Fibroblast of lung (primary cell): ENCODE measurements at regions not wholly inside any gene's neighbourhood (a gene's known extent, or its start where the extent isn't known, plus 50 kb on each side); places are given as distances from the start of the nearest gene placed in this dataset.

Experiments used
- EZH2 ChIP-seq: IDR thresholded peaks from 2 replicates; pipeline ENCODE4 v1.5.1; 2012; ENCODE audit warnings: low read length, control low read depth, mild to moderate bottlenecking; ENCODE audit errors: missing control alignments
- TF ChIP-seq, protein P1 (sequence below), 2 donors: IDR thresholded peaks in 1 of 2; conservative IDR thresholded peaks in 1 of 2; 1 replicate in 1 of 2; 2 replicates in 1 of 2; pipeline ENCODE4 v1.5.1; 2011 to 2012; ENCODE audit warnings: low read length in 2 of 2, control low read depth in 1 of 2, inconsistent platforms in 1 of 2, low read depth in 1 of 2, mild to moderate bottlenecking in 1 of 2

DNA sequence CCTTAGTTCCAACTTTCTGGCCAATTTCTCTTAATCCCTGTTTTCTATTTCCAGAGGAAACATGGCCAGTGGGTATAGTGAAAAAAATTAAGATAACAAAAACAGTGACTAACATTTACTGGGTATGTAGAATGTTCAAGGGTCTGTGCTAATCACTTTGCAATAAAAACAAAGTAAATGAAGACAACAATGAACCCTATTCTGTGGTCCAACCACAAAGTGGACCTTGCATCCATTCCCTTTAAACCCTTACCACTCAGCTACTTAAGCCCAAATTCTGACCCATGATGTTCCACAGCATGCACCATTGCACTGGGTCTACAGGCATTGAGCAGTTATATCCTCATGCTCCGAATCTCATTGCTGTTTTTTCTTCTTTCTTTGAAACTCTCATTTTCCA is 179.9 kb upstream of the PRKCQ start:
- no peak for TF ChIP-seq EZH2
- TF ChIP-seq, protein P1, sequence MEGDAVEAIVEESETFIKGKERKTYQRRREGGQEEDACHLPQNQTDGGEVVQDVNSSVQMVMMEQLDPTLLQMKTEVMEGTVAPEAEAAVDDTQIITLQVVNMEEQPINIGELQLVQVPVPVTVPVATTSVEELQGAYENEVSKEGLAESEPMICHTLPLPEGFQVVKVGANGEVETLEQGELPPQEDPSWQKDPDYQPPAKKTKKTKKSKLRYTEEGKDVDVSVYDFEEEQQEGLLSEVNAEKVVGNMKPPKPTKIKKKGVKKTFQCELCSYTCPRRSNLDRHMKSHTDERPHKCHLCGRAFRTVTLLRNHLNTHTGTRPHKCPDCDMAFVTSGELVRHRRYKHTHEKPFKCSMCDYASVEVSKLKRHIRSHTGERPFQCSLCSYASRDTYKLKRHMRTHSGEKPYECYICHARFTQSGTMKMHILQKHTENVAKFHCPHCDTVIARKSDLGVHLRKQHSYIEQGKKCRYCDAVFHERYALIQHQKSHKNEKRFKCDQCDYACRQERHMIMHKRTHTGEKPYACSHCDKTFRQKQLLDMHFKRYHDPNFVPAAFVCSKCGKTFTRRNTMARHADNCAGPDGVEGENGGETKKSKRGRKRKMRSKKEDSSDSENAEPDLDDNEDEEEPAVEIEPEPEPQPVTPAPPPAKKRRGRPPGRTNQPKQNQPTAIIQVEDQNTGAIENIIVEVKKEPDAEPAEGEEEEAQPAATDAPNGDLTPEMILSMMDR (conservative IDR thresholded peaks at IDR 0.05 in 1 of 2, IDR thresholded peaks at IDR 0.05 in 1 of 2; ENCODE audit: low read depth in 1 of 2, low read length in 2 of 2) = no peak
